ENCODE measurements at regions not wholly inside any gene's neighbourhood (a gene's known extent, or its start where the extent isn't known, plus 50 kb on each side); places are given as distances from the start of the nearest gene placed in this dataset.

DNA sequence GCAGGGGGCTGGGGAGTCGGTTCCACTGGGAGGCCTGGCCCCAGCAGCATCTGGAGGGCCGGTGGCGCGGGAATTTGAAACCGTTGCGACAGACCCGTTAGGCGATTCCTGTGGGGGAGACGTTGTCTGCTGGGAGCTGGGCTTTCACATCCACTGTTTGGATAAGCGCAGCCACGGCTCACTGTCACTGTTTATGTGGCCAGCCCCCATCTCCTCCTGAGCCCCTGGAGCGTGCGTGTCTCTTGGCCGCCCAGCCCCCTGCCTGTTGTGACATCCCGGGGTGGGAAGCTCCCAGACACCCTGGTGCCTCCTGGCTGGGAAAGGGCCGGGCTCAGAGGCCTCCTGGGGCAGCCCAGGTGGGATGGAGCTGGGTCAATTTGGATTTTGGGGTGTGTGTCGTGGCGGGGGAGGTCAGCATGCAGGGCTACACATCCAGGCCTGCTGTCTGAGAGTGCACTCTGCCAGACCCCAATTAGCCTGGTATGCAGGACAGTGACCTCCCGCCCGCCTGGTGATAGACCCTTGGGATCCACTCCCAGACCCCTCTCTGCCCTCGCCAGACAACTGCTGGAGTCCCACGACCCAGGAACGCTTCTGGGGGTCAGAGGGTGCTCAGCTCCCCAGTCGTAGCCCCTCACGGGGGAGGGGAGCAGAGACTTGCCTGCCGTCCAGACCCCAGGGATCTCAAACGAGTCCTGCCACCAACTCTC, 62.0 kb upstream of the RNU6ATAC start:
- Histone ChIP-seq H4K20me1 (ENCODE audit: insufficient read depth, low read length) (no peaks in the 10 kb centered on the region), H3K27me3 (ENCODE audit: insufficient read depth, low read length) (peaks cover 6% of the 10 kb centered on the region), H3K4me1 (ENCODE audit: insufficient read depth, low read length) (no peaks in the 10 kb centered on the region), H3K79me2 (ENCODE audit: insufficient read depth, low read length) (no peaks in the 10 kb centered on the region), H3K27ac (ENCODE audit: low read depth, low read length) (no peak overlapping the region), H3K4me3 (ENCODE audit: insufficient read depth, low read depth, low read length) (no peak overlapping the region), H3K9ac (ENCODE audit: low read length) (no peak overlapping the region), H3K36me3 (ENCODE audit: insufficient read depth, low read length) (no peaks in the 10 kb centered on the region), H3K4me2 (ENCODE audit: low read length) (no peak overlapping the region), H3K9me3 (ENCODE audit: insufficient read depth, low read depth, low read length) (no peaks in the 10 kb centered on the region), H2AFZ (ENCODE audit: low read depth, low read length) (no peak overlapping the region)
- FAIRE-seq: no peak
- TF ChIP-seq, protein P1, sequence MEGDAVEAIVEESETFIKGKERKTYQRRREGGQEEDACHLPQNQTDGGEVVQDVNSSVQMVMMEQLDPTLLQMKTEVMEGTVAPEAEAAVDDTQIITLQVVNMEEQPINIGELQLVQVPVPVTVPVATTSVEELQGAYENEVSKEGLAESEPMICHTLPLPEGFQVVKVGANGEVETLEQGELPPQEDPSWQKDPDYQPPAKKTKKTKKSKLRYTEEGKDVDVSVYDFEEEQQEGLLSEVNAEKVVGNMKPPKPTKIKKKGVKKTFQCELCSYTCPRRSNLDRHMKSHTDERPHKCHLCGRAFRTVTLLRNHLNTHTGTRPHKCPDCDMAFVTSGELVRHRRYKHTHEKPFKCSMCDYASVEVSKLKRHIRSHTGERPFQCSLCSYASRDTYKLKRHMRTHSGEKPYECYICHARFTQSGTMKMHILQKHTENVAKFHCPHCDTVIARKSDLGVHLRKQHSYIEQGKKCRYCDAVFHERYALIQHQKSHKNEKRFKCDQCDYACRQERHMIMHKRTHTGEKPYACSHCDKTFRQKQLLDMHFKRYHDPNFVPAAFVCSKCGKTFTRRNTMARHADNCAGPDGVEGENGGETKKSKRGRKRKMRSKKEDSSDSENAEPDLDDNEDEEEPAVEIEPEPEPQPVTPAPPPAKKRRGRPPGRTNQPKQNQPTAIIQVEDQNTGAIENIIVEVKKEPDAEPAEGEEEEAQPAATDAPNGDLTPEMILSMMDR (IDR thresholded peaks at IDR 0.05; ENCODE audit: insufficient read depth, low read depth, low read length): no peak
- no peak for TF ChIP-seq EZH2 (IDR thresholded peaks at IDR 0.05; ENCODE audit: insufficient read depth, low read length)
- Mint-ChIP-seq H3K27me3 (ENCODE audit: low read depth, unreplicated experiment) (peaks cover 28% of the 10 kb centered on the region), H3K27ac (ENCODE audit: unreplicated experiment) (no peak overlapping the region), H3K9me3 (ENCODE audit: unreplicated experiment) (peaks cover 1% of the 10 kb centered on the region), H3K4me1 (ENCODE audit: low read depth, unreplicated experiment) (peaks cover 1% of the 10 kb centered on the region), H3K36me3 (ENCODE audit: low read depth, unreplicated experiment) (no peaks in the 10 kb centered on the region), H3K4me3 (ENCODE audit: unreplicated experiment) (no peak overlapping the region)
- no peak for DNase-seq (ENCODE audit: low read depth)

DNA sequence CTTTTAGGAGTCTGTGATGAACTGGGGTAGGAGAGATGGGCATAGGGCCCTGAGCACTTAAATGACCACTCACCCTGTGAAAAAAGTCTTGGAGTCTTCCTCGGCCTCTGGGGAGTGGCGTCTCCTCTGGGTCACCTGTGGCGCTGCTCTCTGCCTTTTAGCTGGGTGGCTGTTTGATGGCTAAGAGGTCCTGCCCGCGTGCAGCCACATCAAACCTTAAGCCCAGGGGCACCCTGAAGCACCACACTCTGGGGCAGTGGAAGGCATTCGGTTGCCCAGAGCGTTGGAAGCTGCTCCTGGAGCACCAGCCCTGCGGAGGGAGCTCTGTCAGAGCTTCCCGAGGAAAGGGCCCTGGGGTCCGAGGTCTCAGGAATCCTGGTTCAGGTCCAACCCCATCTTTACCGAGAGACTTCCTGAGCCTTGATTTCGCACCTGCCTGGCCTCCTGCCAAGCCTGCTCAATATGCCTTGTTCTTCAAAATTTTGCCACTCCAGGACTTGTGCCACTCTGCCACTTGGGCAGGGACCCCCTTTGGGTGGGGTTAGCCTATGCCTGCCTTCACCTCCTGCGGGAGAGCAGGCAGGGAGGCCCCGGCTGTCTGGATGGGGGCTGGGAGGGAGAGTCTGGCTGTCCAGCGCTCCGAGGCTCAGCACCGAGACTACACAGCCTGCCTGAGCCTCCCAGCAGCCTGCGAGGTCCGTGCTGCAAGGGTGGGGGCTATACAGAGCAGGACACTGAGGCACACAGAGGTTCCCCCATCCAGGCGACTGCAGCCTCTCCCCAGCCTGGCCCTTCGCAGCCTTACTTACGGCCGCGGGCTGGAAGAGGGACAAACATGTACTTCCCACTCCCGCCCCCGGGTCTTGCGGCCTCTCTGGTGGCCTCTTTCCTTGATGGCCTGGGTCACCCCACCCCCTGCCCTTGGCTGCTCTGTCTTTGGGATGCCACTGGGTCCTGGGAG, 63.4 kb upstream of the RNU6ATAC start:
- H3K4me1 Mint-ChIP-seq (ENCODE audit: low read depth, unreplicated experiment): no peaks in the 10 kb centered on the region

More for the DNA sequence above, 63.4 kb upstream of the RNU6ATAC start:
- H3K9ac ChIP-seq (ENCODE audit: low read length): no peak overlapping the region
- no peak overlapping the region for H3K27ac ChIP-seq (ENCODE audit: low read depth, low read length)
- DNase-seq (ENCODE audit: low read depth) (no peak), FAIRE-seq (no peak)
- H4K20me1 ChIP-seq (ENCODE audit: insufficient read depth, low read length): no peaks in the 10 kb centered on the region
- peaks cover 6% of the 10 kb centered on the region for H3K27me3 ChIP-seq (ENCODE audit: insufficient read depth, low read length)
- H3K4me3 Mint-ChIP-seq (ENCODE audit: unreplicated experiment): no peak overlapping the region
- H3K9me3 Mint-ChIP-seq (ENCODE audit: unreplicated experiment): peaks cover 1% of the 10 kb centered on the region
- no peaks in the 10 kb centered on the region for H3K4me1 ChIP-seq (ENCODE audit: insufficient read depth, low read length)
- no peaks in the 10 kb centered on the region for H3K36me3 Mint-ChIP-seq (ENCODE audit: low read depth, unreplicated experiment)
- TF ChIP-seq, protein P1 (IDR thresholded peaks at IDR 0.05; ENCODE audit: insufficient read depth, low read depth, low read length): no peak
- TF ChIP-seq EZH2 (IDR thresholded peaks at IDR 0.05; ENCODE audit: insufficient read depth, low read length): no peak
- no peaks in the 10 kb centered on the region for H3K79me2 ChIP-seq (ENCODE audit: insufficient read depth, low read length)
- peaks cover 29% of the 10 kb centered on the region for H3K27me3 Mint-ChIP-seq (ENCODE audit: low read depth, unreplicated experiment)
- H3K36me3 ChIP-seq (ENCODE audit: insufficient read depth, low read length): no peaks in the 10 kb centered on the region
- H2AFZ ChIP-seq (ENCODE audit: low read depth, low read length): no peak overlapping the region
- H3K27ac Mint-ChIP-seq (ENCODE audit: unreplicated experiment): no peak overlapping the region
- H3K9me3 ChIP-seq (ENCODE audit: insufficient read depth, low read depth, low read length): no peaks in the 10 kb centered on the region
- no peak overlapping the region for H3K4me2 ChIP-seq (ENCODE audit: low read length)
- H3K4me3 ChIP-seq (ENCODE audit: insufficient read depth, low read depth, low read length): no peak overlapping the region
